HG03571 (cell line): ENCODE measurements at regions not wholly inside any gene's neighbourhood (a gene's known extent, or its start where the extent isn't known, plus 50 kb on each side); places are given as distances from the start of the nearest gene placed in this dataset.
"Not testable (repeated sequence)": the region's sequence is repeated elsewhere in the genome, so short reads cannot be mapped to it uniquely, and the experiment has no call there.

ENCODE experiments used
- ATAC-seq: cut with Tn5 transposase; IDR thresholded peaks from one replicate; pipeline ENCODE4 v1.9.1; 2021; ENCODE audit not compliant: unreplicated experiment

DNA sequence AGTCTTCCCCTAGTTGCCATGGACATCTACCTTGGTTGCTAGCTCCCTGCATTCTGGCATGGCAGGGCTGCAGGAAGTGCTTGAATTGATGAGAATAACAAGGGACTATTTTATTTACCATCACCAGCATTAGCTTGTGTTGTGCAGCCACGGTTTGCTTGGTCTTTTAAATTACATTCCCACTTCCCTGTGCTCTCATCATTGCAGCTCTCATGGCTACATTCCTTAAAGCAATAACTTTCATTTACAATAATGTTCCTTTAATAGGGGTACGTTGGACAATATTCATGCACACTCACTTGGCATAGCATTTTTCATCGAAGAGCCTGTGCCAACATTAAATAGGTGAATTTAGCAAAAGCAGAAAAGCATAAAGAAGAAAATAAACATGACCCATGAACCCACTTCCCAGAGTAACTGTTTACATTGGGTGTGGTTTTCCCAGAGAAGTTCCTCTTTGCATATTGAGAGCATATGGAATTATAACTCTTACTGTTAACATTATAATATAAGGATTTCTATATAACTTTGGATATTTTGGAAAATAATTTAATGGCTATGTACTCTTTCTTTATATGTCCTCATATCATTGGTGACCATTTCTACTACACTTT is 113.2 kb upstream of the VWC2 start:
- ATAC-seq = no peak

DNA sequence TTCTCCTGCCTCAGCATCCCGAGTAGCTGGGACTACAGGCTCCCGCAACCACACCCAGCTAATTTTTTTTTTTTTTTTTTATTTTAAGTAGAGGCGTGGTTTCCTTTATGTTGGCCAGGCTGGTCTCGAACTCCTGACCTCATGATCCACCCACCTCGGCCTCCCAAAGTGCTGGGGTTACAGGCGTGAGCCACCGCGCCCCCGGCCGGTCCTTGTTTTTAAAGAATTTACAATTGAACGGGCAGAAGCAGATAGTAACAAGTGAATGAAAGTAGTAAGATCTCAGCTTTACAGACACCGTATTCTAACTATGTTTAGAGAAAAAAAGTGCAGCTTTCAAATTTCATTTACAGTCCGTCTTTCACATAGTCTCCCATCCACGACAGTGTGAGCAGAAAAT is 112.5 kb upstream of the VWC2 start:
- ATAC-seq = no peak

DNA sequence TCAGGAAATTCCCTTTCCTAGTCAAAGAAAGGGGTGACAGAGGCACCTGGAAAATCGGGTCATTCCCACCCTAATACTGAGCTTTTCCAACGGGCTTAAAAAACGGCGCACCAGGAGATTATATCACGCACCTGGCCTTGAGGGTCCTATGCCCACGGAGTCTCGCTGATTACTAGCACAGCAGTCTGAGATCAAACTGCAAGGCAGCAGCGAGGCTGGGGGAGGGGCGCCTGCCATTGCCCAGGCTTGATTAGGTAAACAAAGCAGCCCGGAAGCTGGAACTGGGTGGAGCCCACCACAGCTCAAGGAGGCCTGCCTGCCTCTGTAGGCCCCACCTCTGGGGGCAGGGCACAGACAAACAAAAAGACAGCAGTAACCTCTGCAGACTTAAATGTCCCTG is 107.5 kb upstream of the VWC2 start:
- not testable (repeated sequence) for ATAC-seq

DNA sequence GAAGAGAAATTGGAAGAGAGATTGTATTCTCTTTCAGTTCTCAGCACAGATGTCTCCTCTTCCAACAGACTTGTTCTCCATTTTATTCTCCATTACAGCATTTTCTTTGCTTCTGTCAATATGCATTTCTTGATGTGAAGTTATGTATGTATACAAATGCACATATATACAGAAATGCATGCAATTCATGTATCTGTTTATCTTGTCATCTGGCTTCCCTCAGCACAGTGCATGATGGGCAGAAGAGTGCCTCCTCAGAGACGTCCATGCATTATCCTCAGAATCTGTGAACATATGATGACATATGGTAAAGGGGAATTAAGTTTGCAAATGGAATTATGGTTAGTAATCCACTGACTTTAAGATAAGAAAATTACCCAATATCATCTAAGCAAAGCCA is 106.7 kb upstream of the VWC2 start:
- ATAC-seq = no peak

DNA sequence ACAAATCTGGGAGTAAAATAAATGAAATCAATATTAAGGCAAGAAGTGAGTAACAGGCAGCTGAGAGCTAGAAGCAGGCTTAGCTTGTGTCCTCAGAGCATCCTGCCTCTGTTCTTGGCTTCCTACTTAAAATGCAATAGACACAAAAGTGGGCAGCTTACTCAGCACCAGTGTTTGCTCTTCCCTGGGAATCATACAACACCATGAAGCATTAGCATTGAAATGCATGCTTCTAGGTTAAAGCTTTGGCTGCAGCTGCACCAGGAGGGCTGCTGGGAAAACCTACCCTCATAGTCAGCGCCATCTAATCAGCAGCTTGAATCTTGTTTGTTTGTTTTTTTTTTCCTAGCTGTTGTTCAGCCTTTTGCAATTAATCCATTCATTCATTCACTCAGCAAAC is 104.2 kb upstream of the VWC2 start:
- no peak for ATAC-seq

DNA sequence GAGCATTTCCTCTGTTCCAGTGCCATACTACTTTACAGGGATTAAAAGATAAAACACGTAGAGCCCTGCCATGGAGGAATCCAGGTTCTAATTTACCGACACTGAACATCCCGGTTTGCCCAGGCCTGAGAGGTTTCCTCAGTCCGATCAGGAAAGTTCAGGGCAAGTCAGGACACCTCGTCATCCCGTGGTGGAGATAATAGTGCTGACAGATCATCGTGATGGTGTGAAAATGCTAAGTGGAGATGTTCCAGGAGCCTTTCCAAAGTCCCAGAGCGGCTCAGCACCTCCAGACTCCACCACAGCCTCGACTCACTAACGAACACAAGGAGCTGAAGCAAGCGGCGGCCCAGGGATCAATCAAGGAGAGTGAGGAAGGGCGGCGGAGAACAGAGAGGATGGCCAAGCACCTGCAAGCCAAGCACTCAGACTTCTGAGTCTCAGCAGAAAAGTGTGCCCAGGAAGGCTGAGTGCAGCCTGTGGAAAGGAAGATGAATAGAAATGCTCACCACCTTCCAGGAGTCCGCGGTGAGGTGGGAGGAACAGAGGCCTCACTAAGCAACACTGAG is 103.7 kb upstream of the VWC2 start:
- ATAC-seq = no peak

DNA sequence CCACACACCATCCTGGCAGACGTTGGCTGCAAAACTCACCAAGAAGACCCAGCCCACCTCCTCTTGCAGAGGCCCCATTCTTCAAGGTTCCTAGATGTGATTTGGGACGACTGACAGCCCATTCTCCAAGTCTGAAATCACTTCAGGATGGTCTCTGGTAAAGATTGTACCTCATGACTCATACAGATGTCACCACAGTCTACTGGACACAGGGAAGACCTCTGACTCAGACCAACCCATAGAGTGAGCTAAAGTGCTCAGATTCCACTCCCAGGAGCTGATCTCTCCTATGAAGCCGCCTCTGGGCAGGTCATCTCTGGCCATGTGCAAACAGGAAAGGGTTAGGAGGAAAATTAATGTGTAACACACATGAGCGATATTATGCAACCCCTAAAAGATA is 102.4 kb upstream of the VWC2 start:
- no peak for ATAC-seq

DNA sequence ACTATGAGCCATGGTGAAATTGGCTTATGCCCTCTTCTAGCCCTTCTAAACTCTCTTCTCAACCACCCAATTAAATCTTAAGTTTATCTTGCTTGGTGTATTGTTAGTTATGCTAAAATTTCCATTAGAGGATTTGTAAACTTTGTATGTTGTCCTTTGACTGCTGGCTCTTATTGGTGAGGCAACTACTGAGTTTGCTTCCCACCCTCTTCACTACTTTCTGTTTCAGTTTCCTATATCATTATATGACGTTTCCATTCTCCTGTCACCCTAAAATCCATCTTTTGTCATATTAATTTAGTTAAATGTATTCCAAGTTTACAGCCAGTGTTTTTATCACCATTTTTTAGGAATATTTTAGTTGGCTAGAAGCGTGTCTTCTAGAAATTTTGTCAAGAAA is 80.9 kb upstream of the VWC2 start:
- no peak for ATAC-seq

DNA sequence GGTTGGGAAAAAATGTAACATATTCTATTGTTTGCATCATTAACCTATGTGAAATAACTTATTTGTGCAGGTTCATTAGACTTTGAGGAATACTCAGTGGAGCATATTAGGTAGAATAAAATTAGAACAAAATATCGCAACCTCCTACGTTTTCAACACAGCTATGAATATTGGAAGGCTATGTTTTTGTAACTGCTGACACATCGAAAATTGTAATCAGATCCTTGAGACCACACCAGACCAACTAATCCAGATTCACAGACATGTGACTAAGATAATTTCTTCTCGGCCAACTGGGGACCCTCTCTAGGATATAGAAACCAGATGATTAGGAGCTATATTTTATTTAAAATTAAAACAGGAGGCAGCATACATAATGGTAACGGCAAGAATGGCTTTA is 77.5 kb upstream of the VWC2 start:
- no peak for ATAC-seq

DNA sequence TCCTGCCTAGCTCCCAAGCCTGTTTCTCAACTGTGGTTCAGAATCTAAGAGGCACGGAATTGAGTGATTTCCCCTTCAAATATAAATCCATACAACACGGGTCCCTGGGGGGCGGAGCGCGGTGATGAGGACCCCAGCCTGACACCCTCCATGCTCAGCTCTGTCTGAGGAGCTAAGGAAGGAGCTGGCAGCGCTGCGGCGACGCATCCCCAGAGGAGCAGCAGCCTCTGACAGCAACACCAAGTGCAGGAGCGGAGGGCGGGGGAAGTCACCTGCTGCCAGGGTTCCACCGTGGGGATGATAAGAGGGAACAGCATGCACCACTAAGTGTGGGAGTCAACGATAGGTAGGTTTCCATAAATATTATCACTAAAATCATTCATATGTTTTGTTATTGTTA is 72.6 kb upstream of the VWC2 start:
- no peak for ATAC-seq

DNA sequence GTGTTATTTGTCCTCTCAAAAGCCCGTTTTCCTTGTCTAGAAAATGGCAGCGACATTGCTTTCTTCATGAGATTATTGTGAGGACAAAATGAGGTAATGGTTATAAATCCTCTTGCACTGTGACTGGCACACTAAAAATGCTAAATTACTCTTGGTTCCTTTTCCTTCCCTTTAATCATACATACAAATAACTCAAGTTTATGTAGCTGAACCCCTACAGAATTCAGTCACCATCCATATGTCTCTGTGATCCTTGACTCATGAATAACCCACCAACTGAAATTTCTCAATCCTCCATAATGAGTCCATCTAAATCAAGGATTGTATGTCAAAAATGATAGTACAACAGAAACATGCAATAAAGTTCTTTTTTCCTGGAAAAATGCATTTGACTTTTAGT is 71.3 kb upstream of the VWC2 start:
- no peak for ATAC-seq

DNA sequence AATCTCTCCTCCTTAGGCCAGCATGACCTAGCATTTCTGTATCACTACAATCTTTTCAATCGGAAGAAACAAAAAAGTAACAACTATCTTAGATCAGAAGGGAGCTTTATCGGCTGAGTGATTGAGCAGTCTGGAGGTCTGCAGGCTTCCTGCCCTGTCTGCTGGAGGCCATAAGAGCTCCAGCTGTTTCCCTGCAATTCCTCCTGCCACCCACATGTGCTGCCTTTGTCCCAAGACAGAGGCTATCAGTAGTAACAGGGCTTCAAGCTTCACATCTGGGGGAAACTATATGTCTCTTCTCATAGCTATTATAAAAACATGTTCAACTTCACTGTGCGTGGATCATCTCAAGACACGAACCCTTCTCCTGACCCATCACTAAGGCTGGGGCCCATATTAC is 70.1 kb upstream of the VWC2 start:
- no peak for ATAC-seq

DNA sequence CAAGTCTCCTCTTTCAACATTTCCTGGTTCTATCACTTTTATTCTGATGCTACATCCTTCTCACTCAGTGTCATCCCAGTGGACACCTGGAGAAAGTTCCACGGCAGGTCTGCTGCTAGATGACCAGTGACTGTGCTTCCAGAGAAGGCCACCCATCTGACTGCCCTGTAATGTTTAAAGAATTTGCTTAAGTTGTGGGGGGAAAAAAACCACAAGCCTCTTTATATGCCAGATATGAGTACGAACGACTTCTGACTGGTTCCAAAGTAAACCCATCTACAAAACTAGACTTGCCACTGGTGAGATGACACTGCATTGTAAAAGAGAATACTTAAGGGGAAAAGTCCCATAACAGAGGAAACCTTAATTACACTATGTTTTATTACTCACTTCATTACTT is 69.6 kb upstream of the VWC2 start:
- ATAC-seq = no peak

DNA sequence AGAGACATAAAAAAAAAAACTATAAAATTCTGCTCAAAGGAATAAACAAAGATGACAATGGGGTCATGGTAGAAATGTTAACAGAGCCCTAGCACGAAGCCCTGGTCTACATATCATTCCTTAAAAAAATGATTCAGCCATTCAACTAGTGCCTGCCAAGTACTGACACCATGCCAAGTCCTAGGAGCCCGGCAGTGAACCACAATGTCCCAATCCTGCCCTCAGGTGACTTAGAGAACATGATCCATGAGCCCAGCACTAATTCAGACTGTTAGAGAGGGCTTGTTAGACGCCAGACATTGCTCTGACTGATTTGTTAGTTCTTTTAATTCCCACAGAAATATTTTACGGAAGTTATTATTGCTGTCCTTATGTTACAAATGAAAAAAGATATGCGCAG is 67.3 kb upstream of the VWC2 start:
- ATAC-seq = no peak

DNA sequence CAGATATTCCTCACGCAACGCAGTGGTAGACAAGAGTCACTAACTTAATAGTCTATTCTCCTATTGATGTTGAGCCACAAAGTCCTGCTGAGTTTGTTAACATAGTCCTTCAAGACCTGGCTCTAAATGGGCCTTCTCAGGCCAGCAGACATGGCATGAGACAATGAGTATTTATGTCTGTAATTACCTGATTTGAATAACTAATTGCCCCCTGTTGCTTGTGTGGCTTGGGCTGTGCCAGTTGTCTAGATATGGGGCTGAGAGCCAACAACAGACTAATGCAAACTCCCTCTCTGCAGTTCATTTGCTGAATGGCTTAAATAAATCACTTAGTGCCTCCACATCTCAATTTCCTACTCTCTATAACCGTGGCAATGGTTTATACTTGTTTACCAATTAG is 65.5 kb upstream of the VWC2 start:
- no peak for ATAC-seq

DNA sequence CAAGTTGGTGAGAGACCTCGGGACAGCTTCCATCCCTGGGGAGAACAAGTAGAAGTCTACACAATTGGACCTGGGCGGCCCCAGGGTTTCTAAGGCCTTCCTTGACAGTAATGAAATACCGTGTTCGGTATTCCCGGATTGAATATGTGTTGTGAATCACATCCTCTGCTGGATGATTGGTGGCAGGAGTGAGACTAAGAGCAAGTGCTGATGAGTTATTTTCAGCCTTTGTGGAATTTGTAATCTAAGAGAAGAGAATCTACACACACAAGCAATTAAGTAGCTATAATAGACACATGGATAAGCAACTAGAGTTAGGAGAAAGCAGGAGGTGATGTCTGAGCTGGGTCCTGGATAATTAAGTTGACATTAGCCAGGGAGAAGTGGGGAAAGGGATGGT is 64.8 kb upstream of the VWC2 start:
- no peak for ATAC-seq

DNA sequence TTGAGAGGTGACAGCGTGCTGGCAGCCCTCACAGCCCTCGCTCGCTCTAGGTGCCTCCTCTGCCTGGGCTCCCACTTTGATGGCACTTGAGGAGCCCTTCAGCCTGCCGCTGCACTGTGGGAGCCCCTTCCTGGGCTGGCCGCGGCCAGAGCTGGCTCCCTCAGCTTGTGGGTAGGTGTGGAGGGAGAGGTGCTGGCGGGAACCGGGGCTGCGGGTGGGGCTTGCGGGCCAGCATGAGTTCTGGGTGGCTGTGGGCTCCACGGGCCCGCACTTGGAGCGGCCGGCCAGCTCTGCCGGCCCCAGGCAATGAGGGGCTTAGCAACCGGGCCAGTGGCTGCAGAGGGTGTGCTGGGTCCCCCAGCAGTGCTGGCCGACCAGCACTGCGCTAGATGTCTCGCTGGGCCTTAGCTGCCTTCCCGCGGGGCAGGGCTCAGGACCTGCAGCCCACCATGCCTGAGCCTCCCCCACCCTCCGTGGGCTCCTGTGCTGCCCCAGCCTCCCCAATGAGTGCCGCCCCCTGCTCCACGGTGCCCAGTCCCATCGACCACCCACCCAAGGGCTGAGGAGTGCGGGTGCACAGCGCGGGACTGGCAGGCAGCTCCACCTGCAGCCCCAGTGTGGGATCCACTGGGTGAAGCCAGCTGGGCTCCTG is 62.2 kb upstream of the VWC2 start:
- ATAC-seq = not testable (repeated sequence)

DNA sequence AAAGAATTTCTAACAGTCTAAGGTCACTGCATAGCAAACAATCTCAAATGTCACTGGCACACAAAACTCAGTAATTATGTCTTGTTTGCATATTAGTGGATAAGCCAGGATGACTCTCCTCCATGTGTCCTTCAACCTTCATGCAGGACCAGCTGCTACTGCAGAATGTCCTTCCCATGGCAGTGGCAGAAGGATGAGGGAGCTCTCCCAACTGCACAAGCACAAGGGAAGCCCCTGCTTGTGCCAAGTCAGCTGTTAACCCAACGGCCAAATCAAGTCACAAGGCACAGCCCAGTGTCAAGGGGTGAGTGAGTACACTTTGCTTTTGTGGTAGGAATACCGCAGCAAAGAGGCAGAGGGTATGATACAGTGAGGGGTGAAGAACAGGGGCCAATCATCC is 59.3 kb upstream of the VWC2 start:
- ATAC-seq = no peak

DNA sequence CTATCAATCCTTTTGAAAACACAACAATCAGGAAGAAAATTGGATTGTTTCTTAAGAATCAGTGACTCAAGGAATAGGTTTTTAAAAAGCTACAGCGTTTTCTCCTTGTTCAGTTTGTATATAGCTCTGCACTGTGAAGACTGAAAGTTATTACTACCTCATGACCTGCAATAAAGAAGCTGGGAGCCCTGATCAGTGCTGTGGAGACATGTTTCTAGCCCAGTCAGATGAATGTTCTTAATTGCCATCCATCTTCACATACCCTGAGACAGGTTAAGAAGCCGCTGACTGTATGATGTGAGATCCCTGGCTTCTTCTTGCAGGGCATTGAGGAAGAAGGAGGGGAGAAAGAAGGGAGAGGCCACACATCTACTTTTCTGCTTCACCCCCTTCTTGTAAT is 58.0 kb upstream of the VWC2 start:
- no peak for ATAC-seq

DNA sequence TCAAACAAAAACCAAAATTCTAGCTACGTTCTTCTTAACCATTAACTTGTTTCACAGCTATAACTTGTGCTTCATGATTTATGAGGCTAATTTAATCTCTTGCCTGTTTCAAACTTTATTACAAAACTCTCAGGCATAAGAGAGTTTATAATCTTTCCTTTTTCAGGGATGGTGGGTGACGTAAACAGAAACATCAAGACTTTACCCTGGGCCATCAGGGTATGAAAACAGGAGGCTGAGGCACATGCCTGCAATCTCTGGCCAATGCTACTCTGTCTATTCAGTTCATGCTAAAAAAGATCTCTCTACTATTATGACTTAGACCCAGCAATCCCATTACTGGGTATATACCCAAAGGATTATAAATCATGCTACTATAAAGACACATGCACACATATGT is 55.9 kb upstream of the VWC2 start:
- no peak for ATAC-seq

DNA sequence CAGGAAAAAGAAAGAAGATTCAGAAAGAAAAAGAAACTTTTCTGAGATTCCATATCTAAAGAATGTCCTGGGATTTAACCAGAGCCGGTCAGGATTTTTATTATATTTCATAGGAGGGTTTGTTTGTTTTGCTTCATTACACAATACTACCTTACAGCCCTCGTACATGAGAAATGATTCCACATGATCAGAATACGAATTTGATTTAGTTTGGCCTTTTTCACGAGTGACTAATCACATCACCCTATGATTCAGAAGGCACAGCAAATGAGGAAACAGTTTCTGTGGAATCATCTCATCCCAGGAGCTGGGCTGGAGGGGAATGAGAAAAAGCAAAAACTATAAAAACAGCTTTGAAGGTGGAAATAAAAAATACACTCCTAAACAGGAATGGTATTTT is 54.7 kb upstream of the VWC2 start:
- ATAC-seq = no peak

DNA sequence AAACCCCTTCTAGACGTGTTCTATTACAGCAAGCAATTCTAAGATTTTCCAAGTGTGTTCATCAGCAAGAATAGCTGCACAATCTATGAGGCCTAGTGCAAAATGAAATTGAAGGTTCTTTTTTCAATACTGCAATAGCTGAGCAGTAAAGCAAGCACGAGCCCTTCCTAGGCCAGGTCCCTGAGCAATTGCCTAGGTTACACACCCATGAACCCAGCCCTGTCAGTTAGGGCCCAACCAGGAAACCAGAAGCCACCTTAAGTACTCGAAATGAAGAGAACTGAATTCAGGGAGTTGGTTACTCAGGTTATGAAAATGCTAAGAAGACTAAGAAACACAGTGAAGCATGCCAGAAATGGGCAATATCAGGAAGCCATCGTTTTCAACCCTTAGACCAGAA is 52.0 kb upstream of the VWC2 start:
- ATAC-seq = no peak
